ENCODE measurements at regions not wholly inside any gene's neighbourhood (a gene's known extent, or its start where the extent isn't known, plus 50 kb on each side); places are given as distances from the start of the nearest gene placed in this dataset.

- Histone ChIP-seq H3K36me3 (ENCODE audit: insufficient read depth, low read length) (no peaks in the 10 kb centered on the region), H3K27ac (ENCODE audit: low read length) (no peak overlapping the region), H3K9ac (ENCODE audit: low read depth, low read length) (no peak overlapping the region), H3K27me3 (ENCODE audit: insufficient read depth, low read length, poor library complexity) (no peaks in the 10 kb centered on the region), H3K79me2 (ENCODE audit: insufficient read depth, low read length) (no peaks in the 10 kb centered on the region), H2AFZ (ENCODE audit: low read depth, low read length) (no peak overlapping the region), H4K20me1 (ENCODE audit: insufficient read depth, low read length) (no peaks in the 10 kb centered on the region), H3K4me2 (ENCODE audit: insufficient read depth, low read length) (no peak overlapping the region), H3K4me3 (ENCODE audit: low read depth in 1 of 2, low read length in 2 of 2) (no peak overlapping the region), H3K4me1 (ENCODE audit: insufficient read depth, low read length) (no peaks in the 10 kb centered on the region), H3K9me3 (ENCODE audit: insufficient read depth, low read length, severe bottlenecking) (no peaks in the 10 kb centered on the region)
- TF ChIP-seq, protein P1, sequence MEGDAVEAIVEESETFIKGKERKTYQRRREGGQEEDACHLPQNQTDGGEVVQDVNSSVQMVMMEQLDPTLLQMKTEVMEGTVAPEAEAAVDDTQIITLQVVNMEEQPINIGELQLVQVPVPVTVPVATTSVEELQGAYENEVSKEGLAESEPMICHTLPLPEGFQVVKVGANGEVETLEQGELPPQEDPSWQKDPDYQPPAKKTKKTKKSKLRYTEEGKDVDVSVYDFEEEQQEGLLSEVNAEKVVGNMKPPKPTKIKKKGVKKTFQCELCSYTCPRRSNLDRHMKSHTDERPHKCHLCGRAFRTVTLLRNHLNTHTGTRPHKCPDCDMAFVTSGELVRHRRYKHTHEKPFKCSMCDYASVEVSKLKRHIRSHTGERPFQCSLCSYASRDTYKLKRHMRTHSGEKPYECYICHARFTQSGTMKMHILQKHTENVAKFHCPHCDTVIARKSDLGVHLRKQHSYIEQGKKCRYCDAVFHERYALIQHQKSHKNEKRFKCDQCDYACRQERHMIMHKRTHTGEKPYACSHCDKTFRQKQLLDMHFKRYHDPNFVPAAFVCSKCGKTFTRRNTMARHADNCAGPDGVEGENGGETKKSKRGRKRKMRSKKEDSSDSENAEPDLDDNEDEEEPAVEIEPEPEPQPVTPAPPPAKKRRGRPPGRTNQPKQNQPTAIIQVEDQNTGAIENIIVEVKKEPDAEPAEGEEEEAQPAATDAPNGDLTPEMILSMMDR (IDR thresholded peaks at IDR 0.05; ENCODE audit: borderline replicate concordance, extremely low read depth, low read length, poor library complexity, severe bottlenecking) = no peak
- TF ChIP-seq EZH2 (IDR thresholded peaks at IDR 0.05; ENCODE audit: borderline replicate concordance, low read depth, low read length, severe bottlenecking) = no peak
- DNase-seq = no peak
- ATAC-seq (ENCODE audit: insufficient read depth, low read depth) = no peak
Observed at GRCh38 chr1:218123968-218124367, 161.1 kb upstream of the RRP15 start.

DNA sequence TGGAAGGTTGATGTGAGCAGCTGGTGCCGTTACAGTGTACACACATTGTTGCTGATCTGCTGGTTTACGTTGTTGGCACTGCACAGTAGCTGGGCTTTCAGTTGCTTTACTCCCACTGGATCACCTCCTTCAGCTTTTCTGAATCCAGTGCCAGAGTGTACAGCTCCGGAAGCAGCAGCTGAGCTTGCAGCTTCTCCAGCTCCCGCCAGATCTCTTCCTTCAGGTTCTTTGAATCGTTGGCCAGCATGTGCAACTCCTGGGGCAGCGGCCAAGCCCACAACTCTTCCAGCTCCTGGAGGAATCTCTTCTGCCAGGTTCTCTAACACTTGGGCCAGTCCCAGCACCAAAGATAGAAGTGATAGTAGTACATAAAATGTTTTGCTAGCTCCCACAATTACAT, 149.7 kb upstream of the RRP15 start:
- no peak overlapping the region for H3K4me2 ChIP-seq (ENCODE audit: insufficient read depth, low read length)
- TF ChIP-seq, protein P1 (IDR thresholded peaks at IDR 0.05; ENCODE audit: borderline replicate concordance, extremely low read depth, low read length, poor library complexity, severe bottlenecking) = no peak
- no peak for TF ChIP-seq EZH2 (IDR thresholded peaks at IDR 0.05; ENCODE audit: borderline replicate concordance, low read depth, low read length, severe bottlenecking)
- no peaks in the 10 kb centered on the region for H3K36me3 ChIP-seq (ENCODE audit: insufficient read depth, low read length)
- DNase-seq (no peak), ATAC-seq (ENCODE audit: insufficient read depth, low read depth) (no peak)
- no peak overlapping the region for H3K4me3 ChIP-seq (ENCODE audit: low read depth in 1 of 2, low read length in 2 of 2)
- no peak overlapping the region for H3K9ac ChIP-seq (ENCODE audit: low read depth, low read length)
- H3K9me3 ChIP-seq (ENCODE audit: insufficient read depth, low read length, severe bottlenecking) = no peaks in the 10 kb centered on the region
- no peaks in the 10 kb centered on the region for H4K20me1 ChIP-seq (ENCODE audit: insufficient read depth, low read length)
- H3K27me3 ChIP-seq (ENCODE audit: insufficient read depth, low read length, poor library complexity) = no peaks in the 10 kb centered on the region
- no peaks in the 10 kb centered on the region for H3K79me2 ChIP-seq (ENCODE audit: insufficient read depth, low read length)
- H3K27ac ChIP-seq (ENCODE audit: low read length) = no peak overlapping the region
- H3K4me1 ChIP-seq (ENCODE audit: insufficient read depth, low read length) = no peaks in the 10 kb centered on the region
- H2AFZ ChIP-seq (ENCODE audit: low read depth, low read length) = no peak overlapping the region

DNA sequence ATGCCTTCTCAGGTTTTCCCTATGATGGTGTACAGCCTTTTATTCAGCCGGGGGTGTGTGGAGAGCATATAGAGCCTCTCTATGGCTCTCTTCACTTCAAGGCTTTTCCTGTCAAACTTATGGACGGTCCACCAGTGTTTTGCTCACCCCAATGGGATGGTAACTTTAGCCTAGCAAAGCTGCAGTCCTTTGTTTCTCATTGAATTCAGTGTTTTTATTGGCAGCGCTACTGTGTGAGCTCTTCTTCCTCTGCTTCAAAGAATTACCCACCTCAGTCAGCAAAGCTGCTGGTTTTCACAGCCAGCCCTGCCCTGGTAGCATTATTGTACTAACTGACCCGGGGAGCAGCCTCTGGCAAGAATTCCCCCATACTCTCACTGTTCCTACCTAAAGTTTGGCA, 145.3 kb upstream of the RRP15 start:
- TF ChIP-seq, protein P1 (IDR thresholded peaks at IDR 0.05; ENCODE audit: borderline replicate concordance, extremely low read depth, low read length, poor library complexity, severe bottlenecking) = no peak
- TF ChIP-seq EZH2 (IDR thresholded peaks at IDR 0.05; ENCODE audit: borderline replicate concordance, low read depth, low read length, severe bottlenecking) = no peak
- Histone ChIP-seq H3K4me2 (ENCODE audit: insufficient read depth, low read length) (no peak overlapping the region), H3K4me1 (ENCODE audit: insufficient read depth, low read length) (no peaks in the 10 kb centered on the region), H4K20me1 (ENCODE audit: insufficient read depth, low read length) (no peaks in the 10 kb centered on the region), H2AFZ (ENCODE audit: low read depth, low read length) (no peak overlapping the region), H3K79me2 (ENCODE audit: insufficient read depth, low read length) (no peaks in the 10 kb centered on the region), H3K27me3 (ENCODE audit: insufficient read depth, low read length, poor library complexity) (no peaks in the 10 kb centered on the region), H3K27ac (ENCODE audit: low read length) (no peak overlapping the region), H3K4me3 (ENCODE audit: low read depth in 1 of 2, low read length in 2 of 2) (no peak overlapping the region), H3K9ac (ENCODE audit: low read depth, low read length) (no peak overlapping the region), H3K36me3 (ENCODE audit: insufficient read depth, low read length) (no peaks in the 10 kb centered on the region), H3K9me3 (ENCODE audit: insufficient read depth, low read length, severe bottlenecking) (no peaks in the 10 kb centered on the region)
- DNase-seq (no peak), ATAC-seq (ENCODE audit: insufficient read depth, low read depth) (no peak)

DNA sequence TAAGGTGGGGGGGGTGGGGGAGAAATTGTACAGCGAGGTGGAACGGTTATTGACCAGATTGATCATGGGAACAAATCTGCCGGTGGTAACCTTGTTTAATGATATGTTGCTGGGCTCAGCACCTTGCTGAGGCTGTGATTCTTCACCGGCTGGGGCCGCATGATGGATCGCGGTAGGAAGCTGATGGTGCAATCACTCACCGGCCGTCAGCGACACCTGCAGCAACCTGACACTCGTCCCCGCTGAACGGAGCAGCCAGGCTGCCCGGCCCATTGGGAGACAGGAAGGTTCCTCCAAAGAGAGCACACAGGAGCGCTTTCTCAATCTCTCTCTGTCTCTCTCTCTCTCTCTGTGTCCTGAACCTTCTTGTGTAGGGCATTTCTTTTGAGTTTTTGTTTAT, 128.5 kb upstream of the RRP15 start:
- H3K9ac ChIP-seq (ENCODE audit: low read depth, low read length) = no peak overlapping the region
- no peaks in the 10 kb centered on the region for H3K4me1 ChIP-seq (ENCODE audit: insufficient read depth, low read length)
- DNase-seq (no peak), ATAC-seq (ENCODE audit: insufficient read depth, low read depth) (no peak)
- H3K36me3 ChIP-seq (ENCODE audit: insufficient read depth, low read length) = no peaks in the 10 kb centered on the region
- TF ChIP-seq, protein P1 (IDR thresholded peaks at IDR 0.05; ENCODE audit: borderline replicate concordance, extremely low read depth, low read length, poor library complexity, severe bottlenecking) = no peak
- TF ChIP-seq EZH2 (IDR thresholded peaks at IDR 0.05; ENCODE audit: borderline replicate concordance, low read depth, low read length, severe bottlenecking) = no peak
- H3K9me3 ChIP-seq (ENCODE audit: insufficient read depth, low read length, severe bottlenecking) = no peaks in the 10 kb centered on the region
- H3K27ac ChIP-seq (ENCODE audit: low read length) = no peak overlapping the region
- no peak overlapping the region for H3K4me2 ChIP-seq (ENCODE audit: insufficient read depth, low read length)
- H3K27me3 ChIP-seq (ENCODE audit: insufficient read depth, low read length, poor library complexity) = no peaks in the 10 kb centered on the region
- no peak overlapping the region for H3K4me3 ChIP-seq (ENCODE audit: low read depth in 1 of 2, low read length in 2 of 2)
- no peaks in the 10 kb centered on the region for H4K20me1 ChIP-seq (ENCODE audit: insufficient read depth, low read length)
- no peaks in the 10 kb centered on the region for H3K79me2 ChIP-seq (ENCODE audit: insufficient read depth, low read length)
- H2AFZ ChIP-seq (ENCODE audit: low read depth, low read length) = no peak overlapping the region

Measured in DND-41 (cell line).